ENCODE measurements at regions not wholly inside any gene's neighbourhood (a gene's known extent, or its start where the extent isn't known, plus 50 kb on each side); places are given as distances from the start of the nearest gene placed in this dataset.
"Not testable (repeated sequence)": the region's sequence is repeated elsewhere in the genome, so short reads cannot be mapped to it uniquely, and the experiment has no call there.

DNA sequence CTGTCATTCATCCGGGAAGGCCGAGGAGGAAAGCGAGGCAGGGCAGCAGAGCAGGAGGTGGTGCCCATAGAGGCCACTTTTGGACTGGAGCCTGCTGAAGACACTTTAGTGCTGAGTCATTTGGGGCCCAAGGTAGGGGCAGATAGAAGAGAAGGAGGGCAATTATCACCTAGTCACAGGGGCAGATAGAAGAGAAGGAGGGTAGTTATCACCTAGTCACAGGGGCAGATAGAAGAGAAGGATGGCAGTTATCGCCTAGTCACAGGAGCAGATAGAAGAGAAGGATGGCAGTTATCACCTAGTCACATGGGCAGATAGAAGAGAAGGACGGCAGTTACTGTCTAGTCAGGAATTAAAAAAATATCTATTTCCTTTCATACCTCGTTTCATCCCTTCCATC, 1372.6 kb downstream of the FOXD4L5 start:
- not testable (repeated sequence) for DNase-seq, H3K27ac Mint-ChIP-seq, H3K4me3 Mint-ChIP-seq, H3K4me1 Mint-ChIP-seq, H3K36me3 Mint-ChIP-seq, H3K27me3 Mint-ChIP-seq
- peaks cover 11% of the 10 kb centered on the region for H3K9me3 Mint-ChIP-seq

GRCh38 chr9:63909076-63909475, 1375.9 kb downstream of the FOXD4L5 start:
- H3K4me3 Mint-ChIP-seq, DNase-seq, H3K4me1 Mint-ChIP-seq, H3K9me3 Mint-ChIP-seq, H3K27ac Mint-ChIP-seq, H3K36me3 Mint-ChIP-seq, H3K27me3 Mint-ChIP-seq: not testable (repeated sequence)

GRCh38 chr9:63899637-63900190, 1385.3 kb downstream of the FOXD4L5 start:
- not testable (repeated sequence) for H3K4me1 Mint-ChIP-seq, DNase-seq, H3K27ac Mint-ChIP-seq, H3K27me3 Mint-ChIP-seq, H3K4me3 Mint-ChIP-seq, H3K36me3 Mint-ChIP-seq
- peaks cover 13% of the 10 kb centered on the region for H3K9me3 Mint-ChIP-seq

- not testable (repeated sequence) for H3K27me3 Mint-ChIP-seq, DNase-seq, H3K4me3 Mint-ChIP-seq, H3K27ac Mint-ChIP-seq, H3K36me3 Mint-ChIP-seq, H3K9me3 Mint-ChIP-seq, H3K4me1 Mint-ChIP-seq
Measured at GRCh38 chr9:63881386-63881785, 1403.6 kb downstream of the FOXD4L5 start.

DNA sequence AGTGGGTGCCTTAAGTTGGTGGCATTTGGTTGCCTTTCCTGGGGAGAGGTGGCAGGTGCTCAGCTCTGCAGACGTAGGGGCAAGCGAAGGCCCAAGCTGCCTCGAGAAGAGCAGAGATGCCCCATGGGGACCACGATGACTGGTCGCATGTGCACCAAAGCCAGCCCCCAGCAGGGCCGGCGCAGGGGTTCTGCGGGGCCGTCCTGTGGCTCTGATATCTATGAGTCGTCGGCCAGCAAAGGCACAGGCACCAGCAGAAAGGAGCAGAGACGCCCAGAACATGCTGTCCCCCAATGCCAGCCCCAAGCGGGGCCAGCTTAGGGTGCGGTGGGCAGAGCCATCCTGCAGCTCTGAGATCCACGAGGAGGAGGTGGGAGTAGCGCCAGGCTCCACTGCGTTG, 1408.6 kb downstream of the FOXD4L5 start:
- H3K9me3 Mint-ChIP-seq, H3K27ac Mint-ChIP-seq, H3K4me3 Mint-ChIP-seq, H3K27me3 Mint-ChIP-seq, H3K36me3 Mint-ChIP-seq, DNase-seq, H3K4me1 Mint-ChIP-seq: not testable (repeated sequence)

DNA sequence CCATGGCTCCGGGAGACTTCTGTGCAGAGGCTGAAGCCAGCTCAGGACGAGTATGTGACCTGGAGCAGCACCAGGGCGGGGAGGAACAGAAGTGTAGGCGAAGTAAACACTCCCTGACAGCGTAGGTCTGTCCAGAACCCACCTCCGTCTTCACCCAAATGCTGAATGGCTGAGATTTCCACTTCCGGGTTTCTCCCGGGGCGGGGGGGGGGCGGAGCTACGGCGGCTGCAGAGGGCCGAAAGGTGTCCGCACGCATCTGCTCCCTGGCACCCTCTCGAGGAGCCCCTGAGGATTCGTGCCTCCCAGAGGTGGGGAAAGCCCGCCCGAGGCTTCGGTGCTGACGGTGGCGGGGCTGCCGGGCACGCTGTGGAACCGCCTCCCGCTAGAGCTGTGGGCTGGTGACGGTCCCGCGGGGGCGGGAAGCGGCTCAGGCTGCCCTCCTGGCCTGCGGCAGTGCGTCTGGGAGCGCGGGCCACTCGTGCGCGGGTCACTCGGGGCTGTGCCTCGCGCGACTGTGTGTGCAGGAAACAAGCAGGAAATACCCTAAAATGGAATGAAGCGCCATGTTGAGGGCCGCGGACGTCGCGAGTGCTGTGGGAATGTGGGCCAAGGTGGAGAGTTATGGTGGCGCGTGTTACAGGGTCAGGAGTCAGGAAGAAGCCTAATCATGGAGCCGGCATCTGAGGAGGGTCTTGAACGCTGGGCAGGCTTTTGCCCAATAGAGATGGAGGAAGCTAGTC, 1425.4 kb downstream of the FOXD4L5 start:
- DNase-seq: peak; percentile 16
- peak overlapping the region; percentile 54 for H3K4me3 Mint-ChIP-seq
- H3K4me1 Mint-ChIP-seq: no peaks in the 10 kb centered on the region
- H3K9me3 Mint-ChIP-seq: peaks cover 3% of the 10 kb centered on the region
- H3K36me3 Mint-ChIP-seq: peaks cover 3% of the 10 kb centered on the region
- no peaks in the 10 kb centered on the region for H3K27me3 Mint-ChIP-seq
- peak overlapping the region; percentile 2 for H3K27ac Mint-ChIP-seq

DNA sequence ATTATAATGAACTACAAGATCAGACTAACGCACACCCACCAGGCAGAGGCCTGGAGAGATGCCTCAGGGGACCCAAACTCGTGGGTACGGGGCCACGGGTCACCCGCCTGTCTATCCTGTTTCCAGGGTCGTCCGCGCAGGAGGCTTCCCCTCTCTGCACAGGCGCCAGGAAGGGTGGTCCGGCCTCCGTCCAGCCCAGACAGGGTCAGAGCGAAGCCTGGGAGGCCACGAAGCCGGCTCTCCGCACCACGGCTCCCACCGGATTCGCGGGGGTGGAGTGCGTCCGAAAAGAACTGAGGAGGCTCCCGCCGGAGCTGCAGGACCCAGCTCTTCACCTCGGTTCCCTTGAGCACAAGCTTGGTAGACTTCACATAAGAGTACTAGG, 1425.9 kb downstream of the FOXD4L5 start:
- peak overlapping the region; percentile 54 for H3K4me3 Mint-ChIP-seq
- not testable (repeated sequence) for DNase-seq, H3K9me3 Mint-ChIP-seq, H3K4me1 Mint-ChIP-seq, H3K27me3 Mint-ChIP-seq, H3K36me3 Mint-ChIP-seq, H3K27ac Mint-ChIP-seq

GRCh38 chr9:63853140-63853751, 1431.8 kb downstream of the FOXD4L5 start:
- not testable (repeated sequence) for H3K4me3 Mint-ChIP-seq, H3K9me3 Mint-ChIP-seq, H3K36me3 Mint-ChIP-seq, H3K4me1 Mint-ChIP-seq, H3K27ac Mint-ChIP-seq, H3K27me3 Mint-ChIP-seq, DNase-seq

- not testable (repeated sequence) for H3K36me3 Mint-ChIP-seq, DNase-seq, H3K4me1 Mint-ChIP-seq, H3K27me3 Mint-ChIP-seq, H3K27ac Mint-ChIP-seq, H3K4me3 Mint-ChIP-seq
- peaks cover 13% of the 10 kb centered on the region for H3K9me3 Mint-ChIP-seq
Measured at GRCh38 chr9:63824804-63825203, 1460.2 kb downstream of the FOXD4L5 start.

DNA sequence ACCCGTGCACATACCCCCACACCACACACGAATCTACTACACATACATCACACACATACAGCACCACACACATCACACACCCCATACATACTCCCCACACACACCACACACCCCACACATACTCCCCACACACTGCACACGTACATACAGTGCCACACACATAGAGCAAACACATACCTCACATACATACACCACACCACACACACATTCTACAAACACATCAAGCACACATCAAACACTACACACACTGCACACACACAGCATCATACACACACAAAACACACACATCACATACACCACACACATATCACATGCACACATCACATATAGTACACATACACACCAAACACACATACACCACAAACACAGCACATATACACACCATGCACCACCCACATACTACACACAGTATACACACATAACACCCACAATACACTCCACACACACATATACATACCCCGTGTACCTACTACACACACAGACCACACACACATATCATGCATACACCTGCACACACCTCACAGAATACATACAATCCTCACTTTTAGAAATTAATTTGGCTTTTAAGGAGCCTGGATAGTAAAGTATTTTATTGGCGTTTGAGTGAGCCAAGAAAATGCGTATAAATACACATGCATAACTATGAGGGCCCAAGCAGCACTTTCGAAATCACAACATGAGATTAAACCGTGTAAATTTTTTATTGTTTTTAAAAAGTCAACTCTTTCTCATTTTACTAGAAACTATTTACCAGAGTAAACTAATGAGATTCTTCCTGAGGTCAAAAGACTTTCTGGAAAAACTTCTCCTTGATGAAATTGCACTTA, 1461.4 kb downstream of the FOXD4L5 start:
- H3K27me3 Mint-ChIP-seq, H3K9me3 Mint-ChIP-seq, H3K27ac Mint-ChIP-seq, DNase-seq, H3K4me3 Mint-ChIP-seq, H3K36me3 Mint-ChIP-seq, H3K4me1 Mint-ChIP-seq: not testable (repeated sequence)

DNA sequence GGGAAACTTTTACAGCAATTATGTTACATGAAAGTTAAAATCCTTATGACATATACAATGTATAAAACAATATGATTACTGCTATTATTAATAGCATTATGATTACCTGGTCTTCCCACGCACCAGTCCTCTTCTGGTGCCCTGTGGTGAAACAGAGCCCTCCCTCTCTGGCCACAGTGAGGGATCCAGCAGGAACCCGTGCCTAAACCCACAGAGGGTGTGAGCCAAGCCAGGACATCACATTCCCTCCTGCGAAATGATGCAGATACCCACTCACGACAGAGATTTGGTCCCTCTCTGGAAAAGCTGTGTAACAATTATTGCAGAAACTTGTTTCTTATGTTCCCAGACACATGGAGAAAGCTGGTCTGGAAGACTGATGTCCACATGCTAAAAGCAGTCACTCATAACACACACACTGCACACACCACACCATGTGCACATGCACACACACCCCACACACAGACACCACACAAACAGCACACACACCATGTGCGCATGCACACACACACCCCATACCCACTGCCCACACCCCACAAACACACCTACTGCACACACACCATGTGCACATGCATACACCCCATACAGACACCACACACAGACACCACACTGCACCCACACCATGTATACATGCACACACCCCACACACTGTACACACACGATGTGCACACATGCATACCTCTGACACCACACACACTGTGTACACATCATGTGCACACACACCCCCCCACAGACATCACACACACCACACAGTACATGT, 1462.2 kb downstream of the FOXD4L5 start:
- H3K4me1 Mint-ChIP-seq, DNase-seq, H3K36me3 Mint-ChIP-seq, H3K4me3 Mint-ChIP-seq, H3K27ac Mint-ChIP-seq, H3K27me3 Mint-ChIP-seq: not testable (repeated sequence)
- peaks cover 13% of the 10 kb centered on the region for H3K9me3 Mint-ChIP-seq

DNA sequence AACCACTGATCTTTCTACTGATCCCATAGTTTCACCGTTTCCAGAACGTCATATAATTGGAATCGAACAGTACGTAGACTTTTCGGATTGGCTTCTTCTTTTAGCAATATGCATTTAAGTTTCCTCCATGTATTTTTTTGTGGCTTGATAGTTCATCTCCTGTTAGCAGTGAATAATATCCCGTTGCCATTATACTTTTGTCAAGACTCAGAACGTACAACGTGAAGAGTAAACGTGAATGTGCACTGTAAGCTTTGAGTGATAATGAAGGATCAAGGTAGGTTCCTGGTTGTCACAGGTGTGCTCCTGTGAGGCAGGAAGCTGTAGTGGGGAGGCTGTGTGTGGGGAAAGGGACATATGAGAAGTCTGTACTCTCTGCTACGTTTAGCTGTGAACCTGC, 1463.7 kb downstream of the FOXD4L5 start:
- not testable (repeated sequence) for H3K36me3 Mint-ChIP-seq

GRCh38 chr9:63820882-63821281, 1464.1 kb downstream of the FOXD4L5 start:
- DNase-seq: not testable (repeated sequence)

More for the DNA sequence above, 1463.7 kb downstream of the FOXD4L5 start:
- DNase-seq, H3K27ac Mint-ChIP-seq, H3K4me3 Mint-ChIP-seq: not testable (repeated sequence)
- peaks cover 19% of the 10 kb centered on the region for H3K27me3 Mint-ChIP-seq
- peaks cover 14% of the 10 kb centered on the region for H3K9me3 Mint-ChIP-seq
- H3K4me1 Mint-ChIP-seq: peaks cover 11% of the 10 kb centered on the region

DNA sequence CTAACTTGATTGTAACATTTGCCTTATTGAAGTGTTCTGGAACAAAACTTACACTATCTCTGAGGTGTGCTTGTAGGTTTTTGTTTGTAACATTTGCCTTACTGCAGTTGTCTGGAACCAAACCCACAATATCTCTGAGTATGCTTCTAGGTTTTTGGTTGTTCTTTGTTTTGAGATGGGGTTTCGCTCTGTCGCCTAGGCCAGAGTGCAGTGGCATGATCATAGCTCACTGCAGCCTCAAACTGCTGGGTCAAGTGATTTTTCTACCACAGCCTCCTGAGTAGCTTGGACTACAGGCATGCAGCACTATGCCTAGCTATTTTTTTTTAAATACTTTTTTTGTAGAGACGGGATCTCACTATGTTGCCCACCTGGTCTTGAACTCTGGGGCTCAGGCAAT, 1464.6 kb downstream of the FOXD4L5 start:
- not testable (repeated sequence) for DNase-seq, H3K36me3 Mint-ChIP-seq, H3K4me3 Mint-ChIP-seq, H3K27ac Mint-ChIP-seq
- Mint-ChIP-seq H3K9me3 (peaks cover 18% of the 10 kb centered on the region), H3K27me3 (peaks cover 24% of the 10 kb centered on the region), H3K4me1 (peaks cover 11% of the 10 kb centered on the region)

More at GRCh38 chr9:63820882-63821281, 1464.1 kb downstream of the FOXD4L5 start:
- Mint-ChIP-seq H3K9me3 (peaks cover 16% of the 10 kb centered on the region), H3K27me3 (peaks cover 22% of the 10 kb centered on the region), H3K4me1 (peaks cover 11% of the 10 kb centered on the region)
- H3K27ac Mint-ChIP-seq, H3K36me3 Mint-ChIP-seq, H3K4me3 Mint-ChIP-seq: not testable (repeated sequence)

Measured in activated naive CD8-positive, alpha-beta T cell treated with anti-CD3 and anti-CD28 coated beads for 36 hours (primary cell).